ENCODE measurements at regions not wholly inside any gene's neighbourhood (a gene's known extent, or its start where the extent isn't known, plus 50 kb on each side); places are given as distances from the start of the nearest gene placed in this dataset.

DNA sequence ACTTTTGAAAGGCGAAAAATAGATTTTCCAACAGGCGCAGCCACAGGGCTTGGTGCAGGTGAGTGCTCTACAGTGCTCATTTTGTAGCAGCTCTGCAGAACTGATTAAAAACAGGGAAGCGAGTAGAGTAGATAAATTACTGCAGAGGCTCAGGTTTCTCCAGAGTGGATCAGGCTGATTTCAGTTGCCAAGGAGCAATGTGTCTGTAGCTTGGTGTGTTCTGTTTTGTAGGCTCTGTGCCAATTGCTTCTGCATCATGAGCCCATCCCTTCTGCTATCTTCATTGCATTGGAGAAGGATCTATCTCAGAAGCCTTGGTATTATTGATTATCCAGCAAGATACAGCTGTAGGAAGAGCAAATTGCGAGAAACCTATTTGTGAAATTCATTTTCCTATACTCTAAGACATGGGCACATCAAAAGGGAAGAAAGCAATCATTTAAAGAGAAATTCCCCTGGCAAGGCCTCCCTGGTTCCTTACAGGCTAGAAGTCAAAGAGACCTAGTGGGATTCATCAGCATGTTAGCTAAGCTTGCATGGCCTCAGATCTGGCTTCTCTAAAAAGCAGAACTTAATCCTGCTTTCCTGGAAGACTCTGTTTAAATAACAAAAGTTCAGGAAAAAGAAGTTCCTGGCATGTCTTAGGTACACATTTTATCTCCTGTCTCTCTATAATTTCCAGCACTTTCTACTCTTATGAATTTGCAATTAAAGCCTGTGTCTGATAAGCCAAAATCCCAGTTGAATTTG, 432.4 kb upstream of the ATP10A start:
- TF ChIP-seq, protein P1, sequence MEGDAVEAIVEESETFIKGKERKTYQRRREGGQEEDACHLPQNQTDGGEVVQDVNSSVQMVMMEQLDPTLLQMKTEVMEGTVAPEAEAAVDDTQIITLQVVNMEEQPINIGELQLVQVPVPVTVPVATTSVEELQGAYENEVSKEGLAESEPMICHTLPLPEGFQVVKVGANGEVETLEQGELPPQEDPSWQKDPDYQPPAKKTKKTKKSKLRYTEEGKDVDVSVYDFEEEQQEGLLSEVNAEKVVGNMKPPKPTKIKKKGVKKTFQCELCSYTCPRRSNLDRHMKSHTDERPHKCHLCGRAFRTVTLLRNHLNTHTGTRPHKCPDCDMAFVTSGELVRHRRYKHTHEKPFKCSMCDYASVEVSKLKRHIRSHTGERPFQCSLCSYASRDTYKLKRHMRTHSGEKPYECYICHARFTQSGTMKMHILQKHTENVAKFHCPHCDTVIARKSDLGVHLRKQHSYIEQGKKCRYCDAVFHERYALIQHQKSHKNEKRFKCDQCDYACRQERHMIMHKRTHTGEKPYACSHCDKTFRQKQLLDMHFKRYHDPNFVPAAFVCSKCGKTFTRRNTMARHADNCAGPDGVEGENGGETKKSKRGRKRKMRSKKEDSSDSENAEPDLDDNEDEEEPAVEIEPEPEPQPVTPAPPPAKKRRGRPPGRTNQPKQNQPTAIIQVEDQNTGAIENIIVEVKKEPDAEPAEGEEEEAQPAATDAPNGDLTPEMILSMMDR (IDR thresholded peaks at IDR 0.05) = no peak
- TF ChIP-seq POLR2AphosphoS5 (IDR thresholded peaks at IDR 0.05) (no peak), POLR2A (IDR thresholded peaks at IDR 0.05) (no peak), EP300 (IDR thresholded peaks at IDR 0.05) (no peak)
